Astrocyte (in vitro differentiated cells and primary cell): ENCODE measurements at regions not wholly inside any gene's neighbourhood (a gene's known extent, or its start where the extent isn't known, plus 50 kb on each side); places are given as distances from the start of the nearest gene placed in this dataset.

ENCODE experiments used
- DNase-seq: peaks from one replicate; pipeline ENCODE4 v3.0.0-alpha.2; 2010; ENCODE audit warnings: low read depth
- FAIRE-seq: peaks from 2 replicates; lab custom pipeline; 2011; peaks lifted over from hg19 to GRCh38; lab: Jason Lieb, UNC
- H2AFZ ChIP-seq: 2 replicates; pipeline ENCODE4 v1.6.0; 2012; ENCODE audit warnings: low read depth, low read length, inconsistent platforms
- H3K27ac ChIP-seq: 2 replicates; pipeline ENCODE4 v1.5.1; 2011; ENCODE audit warnings: low read depth, low read length, inconsistent platforms
- H3K27me3 ChIP-seq: 2 replicates; pipeline ENCODE4 v1.6.0; 2011; ENCODE audit warnings: low read length, inconsistent platforms; ENCODE audit not compliant: insufficient read depth
- H3K36me3 ChIP-seq: 2 replicates; pipeline ENCODE4 v1.5.1; 2011; ENCODE audit warnings: low read length, inconsistent platforms; ENCODE audit not compliant: insufficient read depth
- H3K4me1 ChIP-seq: 2 replicates; pipeline ENCODE4 v1.5.1; 2011; ENCODE audit warnings: low read length, inconsistent platforms; ENCODE audit not compliant: insufficient read depth
- H3K4me2 ChIP-seq: 2 replicates; pipeline ENCODE4 v1.6.0; 2012; ENCODE audit warnings: low read length, inconsistent platforms
- H3K4me3 ChIP-seq: 2 replicates; pipeline ENCODE4 v1.5.1; 2011; ENCODE audit warnings: low read depth, mild to moderate bottlenecking, low read length, inconsistent platforms; ENCODE audit not compliant: insufficient read depth
- H3K79me2 ChIP-seq: 2 replicates; pipeline ENCODE4 v1.6.0; 2012; ENCODE audit warnings: mild to moderate bottlenecking, low read length, inconsistent platforms; ENCODE audit not compliant: insufficient read depth
- H3K9ac ChIP-seq: 2 replicates; pipeline ENCODE4 v1.6.0; 2012; ENCODE audit warnings: mild to moderate bottlenecking, low read length, inconsistent platforms
- H3K9me3 ChIP-seq: 2 replicates; pipeline ENCODE4 v1.5.1; 2012; ENCODE audit warnings: low read depth, mild to moderate bottlenecking, low read length, inconsistent platforms; ENCODE audit not compliant: insufficient read depth
- H4K20me1 ChIP-seq: 2 replicates; pipeline ENCODE4 v1.6.0; 2012; ENCODE audit warnings: low read length, inconsistent platforms; ENCODE audit not compliant: insufficient read depth
- H3K27ac Mint-ChIP-seq: one replicate; pipeline ENCODE4 v1.8.0; 2021; ENCODE audit warnings: mild to moderate bottlenecking, mixed read lengths; ENCODE audit not compliant: unreplicated experiment
- H3K27me3 Mint-ChIP-seq: one replicate; pipeline ENCODE4 v1.8.0; 2021; ENCODE audit warnings: low read depth, mixed read lengths; ENCODE audit not compliant: unreplicated experiment
- H3K36me3 Mint-ChIP-seq: one replicate; pipeline ENCODE4 v1.8.0; 2021; ENCODE audit warnings: low read depth, mixed read lengths; ENCODE audit not compliant: unreplicated experiment
- H3K4me1 Mint-ChIP-seq: one replicate; pipeline ENCODE4 v1.8.0; 2021; ENCODE audit warnings: low read depth, mixed read lengths; ENCODE audit not compliant: unreplicated experiment
- H3K4me3 Mint-ChIP-seq: one replicate; pipeline ENCODE4 v1.8.0; 2021; ENCODE audit warnings: mild to moderate bottlenecking, moderate library complexity, mixed read lengths; ENCODE audit not compliant: unreplicated experiment
- H3K9me3 Mint-ChIP-seq: one replicate; pipeline ENCODE4 v1.8.0; 2021; ENCODE audit warnings: mild to moderate bottlenecking, mixed read lengths; ENCODE audit not compliant: unreplicated experiment
- CTCF ChIP-seq: IDR thresholded peaks from 2 replicates; pipeline ENCODE4 v1.5.1; 2011; ENCODE audit warnings: low read depth, mild to moderate bottlenecking, inconsistent platforms, low read length, moderate library complexity; ENCODE audit not compliant: insufficient read depth
- EZH2 ChIP-seq: IDR thresholded peaks from 2 replicates; pipeline ENCODE4 v1.6.1; 2012; ENCODE audit warnings: mild to moderate bottlenecking, low read length, inconsistent platforms; ENCODE audit not compliant: insufficient read depth

GRCh38 chr9:73715591-73715990, 563.9 kb downstream of the ANXA1 start:
- H3K4me1 ChIP-seq, result no peaks in the 10 kb centered on the region
- no peaks in the 10 kb centered on the region for H3K27me3 Mint-ChIP-seq
- TF ChIP-seq CTCF, result no peak
- TF ChIP-seq EZH2, result no peak

GRCh38 chr9:73719660-73720059, 568.0 kb downstream of the ANXA1 start:
- no peak for FAIRE-seq
- Histone ChIP-seq H3K27ac (no peak overlapping the region), H3K4me1 (no peaks in the 10 kb centered on the region), H3K36me3 (no peaks in the 10 kb centered on the region), H3K79me2 (no peaks in the 10 kb centered on the region), H3K9me3 (peaks cover 4% of the 10 kb centered on the region), H3K9ac (no peak overlapping the region), H4K20me1 (no peaks in the 10 kb centered on the region), H2AFZ (no peak overlapping the region), H3K4me3 (no peak overlapping the region), H3K4me2 (no peak overlapping the region), H3K27me3 (no peaks in the 10 kb centered on the region)
- no peak for DNase-seq
- Mint-ChIP-seq H3K27ac (no peak overlapping the region), H3K4me3 (no peak overlapping the region), H3K36me3 (no peaks in the 10 kb centered on the region), H3K27me3 (no peaks in the 10 kb centered on the region), H3K4me1 (no peaks in the 10 kb centered on the region), H3K9me3 (peaks cover 4% of the 10 kb centered on the region)
- no peak for TF ChIP-seq CTCF
- no peak for TF ChIP-seq EZH2

More at GRCh38 chr9:73715591-73715990, 563.9 kb downstream of the ANXA1 start:
- Histone ChIP-seq H3K9me3 (no peaks in the 10 kb centered on the region), H2AFZ (no peak overlapping the region), H3K9ac (no peak overlapping the region), H3K36me3 (no peaks in the 10 kb centered on the region), H3K27me3 (no peaks in the 10 kb centered on the region), H3K27ac (no peak overlapping the region), H3K4me3 (no peak overlapping the region), H3K4me2 (no peak overlapping the region), H4K20me1 (no peaks in the 10 kb centered on the region), H3K79me2 (no peaks in the 10 kb centered on the region)
- FAIRE-seq (no peak), DNase-seq (no peak)
- Mint-ChIP-seq H3K4me1 (no peaks in the 10 kb centered on the region), H3K9me3 (no peaks in the 10 kb centered on the region), H3K36me3 (no peaks in the 10 kb centered on the region), H3K4me3 (no peak overlapping the region), H3K27ac (no peak overlapping the region)

GRCh38 chr9:73720601-73721000, 568.9 kb downstream of the ANXA1 start:
- Histone ChIP-seq H3K4me2 (no peak overlapping the region), H3K4me1 (no peaks in the 10 kb centered on the region), H3K4me3 (no peak overlapping the region), H3K9ac (no peak overlapping the region), H3K27ac (no peak overlapping the region), H3K79me2 (no peaks in the 10 kb centered on the region), H3K36me3 (no peaks in the 10 kb centered on the region), H3K27me3 (no peaks in the 10 kb centered on the region), H2AFZ (no peak overlapping the region), H3K9me3 (peaks cover 4% of the 10 kb centered on the region), H4K20me1 (no peaks in the 10 kb centered on the region)
- H3K27ac Mint-ChIP-seq, result no peak overlapping the region
- no peak for TF ChIP-seq CTCF
- no peak for TF ChIP-seq EZH2
- H3K9me3 Mint-ChIP-seq, result peaks cover 4% of the 10 kb centered on the region
- no peaks in the 10 kb centered on the region for H3K36me3 Mint-ChIP-seq
- H3K4me3 Mint-ChIP-seq, result no peak overlapping the region
- no peak for DNase-seq
- no peaks in the 10 kb centered on the region for H3K27me3 Mint-ChIP-seq
- no peaks in the 10 kb centered on the region for H3K4me1 Mint-ChIP-seq
- FAIRE-seq, result no peak
